GM18511 (cell line): ENCODE measurements at regions not wholly inside any gene's neighbourhood (a gene's known extent, or its start where the extent isn't known, plus 50 kb on each side); places are given as distances from the start of the nearest gene placed in this dataset.

Experiments
- ATAC-seq: cut with Tn5 transposase; IDR thresholded peaks from one replicate; pipeline ENCODE4 v1.9.1; 2021; ENCODE audit warnings: mild to moderate bottlenecking, moderate library complexity; ENCODE audit not compliant: unreplicated experiment

DNA sequence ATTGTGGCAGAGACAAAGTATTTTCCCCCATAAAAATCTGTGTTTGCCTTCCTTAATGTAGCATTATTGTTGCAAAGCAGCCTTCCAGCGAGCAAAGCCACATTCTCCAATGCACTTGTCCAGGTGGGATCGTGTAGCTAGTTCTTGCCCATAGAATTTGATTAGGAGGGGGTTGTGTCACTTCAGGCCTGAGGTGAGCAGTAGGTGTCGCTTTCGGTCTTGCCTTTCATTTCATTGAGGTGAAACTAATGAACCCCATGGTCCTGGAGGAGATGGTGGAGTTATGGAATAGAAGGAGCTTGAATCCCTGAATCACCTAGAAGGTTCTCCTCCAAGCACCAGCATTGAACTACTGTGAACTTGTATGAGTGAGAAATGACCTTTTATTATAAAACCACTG is 318.9 kb upstream of the PBX1 start:
- no peak for ATAC-seq

DNA sequence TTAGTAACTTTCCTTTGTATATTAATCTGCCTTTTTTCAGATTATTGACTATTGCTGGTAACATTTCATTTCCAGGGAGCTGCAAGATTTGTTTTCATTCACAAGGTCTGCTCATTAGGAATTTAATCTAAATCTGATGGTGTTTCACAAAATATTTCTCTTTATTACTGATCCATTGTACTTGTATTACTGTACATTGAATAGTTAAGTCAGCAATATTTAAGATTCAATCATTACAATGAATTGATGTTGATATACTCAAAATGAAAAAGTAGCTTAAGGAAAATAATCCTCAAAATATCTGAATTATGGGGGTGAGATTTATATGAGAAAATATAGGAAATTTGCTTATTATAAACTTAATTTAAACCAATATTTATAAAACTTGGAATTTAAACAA is 308.6 kb upstream of the PBX1 start:
- no peak for ATAC-seq

GRCh38 chr1:164256456-164256855 is 302.5 kb upstream of the PBX1 start:
- no peak for ATAC-seq

DNA sequence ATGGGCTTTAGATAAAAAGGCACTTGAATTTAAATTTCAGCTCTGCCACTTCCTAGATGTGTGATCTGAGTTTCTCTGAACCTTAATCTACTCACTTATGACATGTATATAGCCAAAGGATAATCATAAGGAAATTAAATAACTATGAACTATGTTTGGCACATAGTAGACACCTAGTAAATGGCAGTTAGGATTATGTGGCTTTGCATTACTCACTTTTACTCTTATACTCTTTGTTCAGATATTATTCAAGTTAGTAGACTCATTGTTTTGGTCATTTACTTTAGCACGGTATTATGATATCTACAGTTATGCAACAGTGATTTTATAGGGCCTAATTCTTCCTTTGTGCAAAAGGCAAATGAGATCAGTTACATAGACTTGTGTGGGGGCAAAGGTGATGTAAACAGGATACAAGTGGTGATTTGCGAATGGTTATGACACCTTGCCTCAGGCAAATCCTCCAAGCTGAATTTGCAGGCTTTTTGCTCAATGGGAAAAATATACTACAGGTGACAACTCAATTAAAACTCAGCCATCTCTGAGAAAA is 297.2 kb upstream of the PBX1 start:
- ATAC-seq, result no peak

DNA sequence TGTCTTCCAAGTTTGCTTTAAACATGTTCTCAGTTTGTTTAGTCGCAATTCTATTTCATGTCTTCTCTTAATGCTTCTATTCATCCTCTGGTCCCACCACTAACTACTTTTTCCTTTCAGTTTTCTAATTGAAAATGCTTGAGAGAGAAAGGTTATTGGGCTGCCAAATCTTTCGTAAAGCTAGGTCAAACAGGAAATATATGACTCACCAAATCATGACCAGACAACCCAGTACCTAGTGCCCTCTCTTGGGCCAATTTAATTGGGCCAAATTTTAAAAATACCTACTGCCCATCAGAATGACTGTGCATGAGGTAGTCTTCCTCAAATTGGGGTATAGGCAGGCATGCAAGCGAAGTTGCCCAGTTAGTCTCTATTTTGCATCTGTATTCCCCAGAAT is 295.4 kb upstream of the PBX1 start:
- no peak for ATAC-seq

- ATAC-seq, result no peak
These were observed 293.8 kb upstream of the PBX1 start for GRCh38 chr1:164265232-164265631.

GRCh38 chr1:164272156-164272555 is 286.8 kb upstream of the PBX1 start:
- ATAC-seq, result no peak

DNA sequence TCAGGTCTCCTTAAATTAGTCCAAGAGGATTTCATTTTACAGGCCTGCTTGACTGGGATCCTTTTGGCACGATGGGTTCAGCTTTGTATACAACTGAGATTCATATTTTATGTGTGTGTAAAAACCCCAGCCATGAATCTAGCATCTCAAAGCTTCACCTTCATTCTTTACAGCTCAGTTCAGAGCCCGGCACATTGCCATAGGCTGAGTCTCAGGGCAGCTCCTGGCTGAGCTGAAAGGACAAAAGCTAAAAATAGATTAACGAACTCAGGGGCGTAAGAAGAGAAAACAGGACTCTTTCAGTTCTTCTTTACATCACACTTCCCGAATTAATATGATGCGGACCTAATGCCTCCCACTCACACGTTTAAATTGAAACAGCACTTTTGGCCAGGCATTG is 262.8 kb upstream of the PBX1 start:
- ATAC-seq, result no peak

GRCh38 chr1:164308101-164308500 is 250.9 kb upstream of the PBX1 start:
- no peak for ATAC-seq

DNA sequence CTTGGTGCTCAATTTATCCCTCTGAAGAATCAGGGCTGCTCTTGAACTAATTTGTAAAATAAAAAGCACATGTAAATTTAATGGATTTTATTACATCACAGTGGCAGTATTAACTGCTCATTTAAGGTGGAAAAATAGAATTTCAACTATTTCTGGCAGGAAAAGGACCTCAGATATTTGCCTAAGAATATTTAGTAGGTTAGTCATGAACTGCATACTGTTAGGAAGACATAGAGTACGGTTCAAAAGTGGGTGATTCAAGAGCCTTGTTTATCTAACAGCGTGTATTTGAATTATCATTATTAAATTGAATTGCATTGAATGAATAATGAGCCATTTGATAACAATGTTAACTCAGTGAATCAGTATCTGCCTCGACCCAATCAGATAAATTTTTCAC is 248.8 kb upstream of the PBX1 start:
- ATAC-seq, result no peak

DNA sequence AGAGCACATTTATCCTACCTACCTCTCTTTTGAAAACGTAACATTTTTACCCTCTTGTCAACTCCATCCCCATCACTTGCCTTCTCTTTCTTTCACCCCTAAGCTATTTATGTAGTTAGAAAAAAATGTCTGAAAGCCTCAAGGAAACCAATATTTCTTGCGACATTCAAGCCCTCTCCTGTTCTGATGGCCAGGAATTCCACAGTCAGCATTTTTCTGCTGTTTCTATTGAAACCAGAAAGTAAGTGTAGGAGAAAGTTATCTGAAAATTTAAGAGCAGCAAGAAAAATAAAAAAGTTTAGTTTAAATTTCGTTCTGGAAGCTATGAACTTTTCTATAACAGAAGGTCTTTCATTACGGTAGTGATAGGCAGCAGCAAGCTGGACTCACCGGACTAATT is 247.6 kb upstream of the PBX1 start:
- ATAC-seq, result no peak

GRCh38 chr1:164320790-164321731 is 237.9 kb upstream of the PBX1 start:
- ATAC-seq, result no peak

DNA sequence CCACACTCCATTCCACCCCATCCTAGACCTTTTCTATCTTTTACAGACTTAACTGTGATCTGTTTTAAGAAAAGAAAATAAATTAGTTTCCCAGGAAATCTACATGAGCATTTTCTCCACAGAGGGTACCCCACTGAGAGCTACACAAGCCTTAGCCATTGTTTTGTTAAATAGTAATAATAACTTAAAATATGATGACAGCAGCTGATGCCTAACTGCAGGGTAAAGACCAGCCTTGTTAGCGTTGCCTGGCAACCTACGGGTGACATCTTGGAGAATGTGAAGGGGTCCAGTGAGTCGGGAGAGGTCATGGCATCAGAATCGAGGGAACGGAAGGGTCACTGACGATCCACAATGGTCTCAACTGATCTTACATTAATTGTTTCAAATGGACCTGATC is 233.2 kb upstream of the PBX1 start:
- no peak for ATAC-seq

- ATAC-seq, result no peak
These were observed 225.6 kb upstream of the PBX1 start for GRCh38 chr1:164333387-164333786.

DNA sequence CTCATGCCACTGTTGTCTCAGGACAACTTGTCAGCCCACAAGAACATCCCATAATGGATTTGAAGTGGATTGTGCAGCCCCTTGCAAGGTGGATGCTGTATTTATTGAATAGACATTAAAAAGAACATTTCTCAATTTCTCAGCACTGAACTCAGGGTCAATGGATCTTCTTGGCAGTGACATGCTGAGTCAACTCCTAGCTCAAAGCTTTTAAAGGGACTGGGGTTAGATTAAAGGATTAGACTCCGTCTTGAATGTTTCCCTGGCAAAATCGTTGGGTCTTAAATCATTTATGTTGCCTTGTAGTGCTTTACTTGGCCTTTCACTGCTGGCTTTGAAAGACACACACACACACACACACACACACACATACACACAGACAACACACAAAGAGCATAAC is 221.6 kb upstream of the PBX1 start:
- ATAC-seq, result no peak

DNA sequence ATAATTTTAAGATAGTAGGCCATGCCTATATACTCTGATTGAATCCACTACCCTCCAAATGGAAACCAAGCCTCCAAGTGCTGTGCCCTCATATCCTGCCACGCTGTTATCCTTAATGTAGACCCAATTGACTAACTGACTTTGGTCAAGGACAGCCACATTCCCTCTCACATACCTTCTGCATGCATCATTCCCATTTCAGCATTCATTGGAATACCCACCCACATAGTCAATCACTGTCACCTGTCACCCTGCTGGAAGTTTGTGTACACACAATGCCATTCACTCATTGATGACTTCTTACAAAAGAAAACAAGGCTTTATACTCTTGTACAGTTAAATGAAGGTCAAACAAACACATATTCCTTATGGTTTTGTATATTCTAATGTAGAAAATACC is 221.1 kb upstream of the PBX1 start:
- ATAC-seq, result no peak

DNA sequence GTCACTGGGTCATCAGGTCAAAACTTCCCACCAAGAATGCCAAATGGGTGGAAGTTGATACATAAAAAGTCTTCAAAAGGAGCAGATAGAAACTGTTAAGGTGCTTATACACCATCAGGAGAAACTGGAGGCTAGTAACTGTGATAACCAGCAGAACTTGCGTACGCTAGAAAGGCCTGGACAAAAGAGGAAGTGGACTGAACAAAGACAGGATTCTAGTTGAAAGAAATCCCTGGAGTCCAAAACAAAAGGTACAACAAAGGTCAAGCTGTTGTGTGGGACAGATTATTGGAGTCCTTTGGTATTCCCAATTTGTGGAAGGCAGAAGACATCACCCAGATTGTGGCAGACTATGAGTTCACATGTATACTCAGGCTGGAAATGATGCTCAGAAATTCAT is 215.8 kb upstream of the PBX1 start:
- no peak for ATAC-seq

DNA sequence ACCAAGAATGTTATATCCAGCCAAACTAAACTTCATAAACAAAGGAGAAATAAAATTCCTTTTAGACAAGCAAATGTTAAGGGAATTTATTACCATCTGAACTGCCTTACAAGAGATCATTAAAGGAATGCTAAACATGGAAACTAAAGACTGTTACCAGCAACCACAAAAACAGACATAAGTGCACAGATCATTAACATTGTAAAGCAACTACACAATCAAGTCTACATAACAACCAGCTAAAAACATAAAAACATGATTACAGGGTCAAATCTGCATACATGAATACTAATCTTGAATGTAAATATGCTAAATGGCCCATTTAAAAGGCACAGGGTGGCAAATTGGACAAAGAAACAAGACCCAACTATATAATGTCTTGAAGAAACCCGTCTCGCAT is 211.0 kb upstream of the PBX1 start:
- ATAC-seq, result no peak

GRCh38 chr1:164356511-164356910 is 202.5 kb upstream of the PBX1 start:
- no peak for ATAC-seq

DNA sequence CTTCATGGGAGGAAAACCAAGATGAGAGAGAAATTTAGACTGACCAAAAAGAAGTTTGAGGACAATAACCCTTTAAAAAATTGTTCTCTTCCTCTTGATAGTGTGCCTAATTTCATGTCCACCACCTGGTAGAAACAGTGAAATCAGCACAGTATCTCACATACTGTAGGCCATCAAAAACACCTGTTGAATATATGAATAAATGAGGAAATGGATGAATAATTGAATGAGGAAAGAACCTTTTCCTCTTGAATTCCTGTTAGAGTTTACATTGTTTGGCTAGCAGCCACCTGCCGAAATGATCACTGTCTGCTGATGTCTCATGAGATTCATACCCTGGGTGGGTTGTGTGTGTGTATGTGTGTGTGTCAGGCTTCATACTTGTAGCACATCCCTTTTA is 198.7 kb upstream of the PBX1 start:
- ATAC-seq, result no peak

GRCh38 chr1:164361927-164362326 is 197.1 kb upstream of the PBX1 start:
- no peak for ATAC-seq

DNA sequence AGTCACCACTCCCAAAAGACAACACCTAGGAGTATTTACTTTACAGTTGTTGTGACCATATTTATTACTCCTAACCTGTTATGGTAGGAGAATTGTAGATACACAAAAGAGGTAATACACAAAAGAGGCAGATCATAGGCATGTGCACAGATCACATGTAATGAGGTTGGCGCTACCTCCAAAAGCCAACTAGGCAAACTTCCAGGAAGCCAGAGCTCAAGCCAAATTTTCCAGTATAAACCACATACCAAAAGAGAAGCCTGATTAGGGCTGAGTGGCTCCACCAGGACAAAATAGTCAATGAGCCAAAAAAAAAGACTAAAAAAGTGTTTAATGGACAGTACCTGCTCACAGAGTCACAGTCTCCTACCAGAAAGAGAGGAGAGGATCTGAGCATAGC is 195.0 kb upstream of the PBX1 start:
- ATAC-seq, result no peak

DNA sequence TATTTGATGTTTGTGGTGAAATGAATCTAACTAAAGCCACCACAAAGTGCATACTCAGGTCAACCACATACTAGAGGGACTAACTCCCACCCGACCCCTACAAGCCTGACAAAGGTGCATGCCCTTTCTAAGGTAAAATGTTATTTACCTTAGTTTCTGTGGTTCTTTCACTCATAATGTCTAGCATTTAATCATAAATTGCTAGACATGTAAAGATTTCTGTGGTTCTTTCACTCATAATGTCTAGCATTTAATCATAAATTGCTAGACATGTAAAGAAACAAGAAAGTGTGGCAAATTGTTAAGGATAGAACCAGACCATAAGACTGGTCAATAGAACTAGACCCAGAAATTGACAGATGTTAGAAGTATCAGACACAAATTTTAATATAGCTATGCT is 193.0 kb upstream of the PBX1 start:
- ATAC-seq, result no peak
